Breast epithelium (tissue), 3 donors: ENCODE measurements at regions not wholly inside any gene's neighbourhood (a gene's known extent, or its start where the extent isn't known, plus 50 kb on each side); places are given as distances from the start of the nearest gene placed in this dataset.

Experiments used
- POLR2A ChIP-seq: fragments of 450-650 bp; IDR thresholded peaks from one replicate; pipeline ENCODE4 v1.6.1; 2016; ENCODE audit warnings: antibody characterized with exemption, mild to moderate bottlenecking, moderate library complexity
- POLR2AphosphoS5 ChIP-seq, 3 donors: sonication (generic); formaldehyde crosslinking; IDR thresholded peaks; one replicate each; pipeline ENCODE4 v1.6.1; 2017; ENCODE audit warnings: antibody characterized with exemption in 3 of 3
- TF ChIP-seq, protein P1 (sequence below), 3 donors: fragments of 450-650 bp; IDR thresholded peaks; one replicate each; pipeline ENCODE4 v1.5.1; 2016 to 2017; ENCODE audit warnings: antibody characterized with exemption in 3 of 3, mild to moderate bottlenecking in 3 of 3, moderate library complexity in 3 of 3

DNA sequence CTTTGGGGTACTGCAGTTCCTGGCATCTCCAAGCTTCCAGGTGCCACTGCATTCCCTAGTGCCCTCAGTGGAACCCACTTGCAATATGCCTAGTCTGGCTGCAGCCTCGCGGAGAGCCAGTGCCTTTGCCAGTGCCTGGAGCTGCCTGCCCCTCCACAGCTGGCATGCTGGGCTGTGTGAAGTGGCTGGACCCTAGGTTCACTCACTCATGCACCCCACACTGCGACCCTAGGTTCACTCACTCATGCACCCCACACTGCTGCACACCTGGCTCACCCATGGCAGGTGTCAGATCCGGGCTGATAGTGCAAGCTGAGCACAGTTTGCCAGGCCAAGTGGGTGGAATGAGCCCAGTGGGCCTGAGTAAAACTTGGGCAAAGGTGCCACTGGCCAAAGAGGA, 253.0 kb upstream of the NDST4 start:
- TF ChIP-seq, protein P1, sequence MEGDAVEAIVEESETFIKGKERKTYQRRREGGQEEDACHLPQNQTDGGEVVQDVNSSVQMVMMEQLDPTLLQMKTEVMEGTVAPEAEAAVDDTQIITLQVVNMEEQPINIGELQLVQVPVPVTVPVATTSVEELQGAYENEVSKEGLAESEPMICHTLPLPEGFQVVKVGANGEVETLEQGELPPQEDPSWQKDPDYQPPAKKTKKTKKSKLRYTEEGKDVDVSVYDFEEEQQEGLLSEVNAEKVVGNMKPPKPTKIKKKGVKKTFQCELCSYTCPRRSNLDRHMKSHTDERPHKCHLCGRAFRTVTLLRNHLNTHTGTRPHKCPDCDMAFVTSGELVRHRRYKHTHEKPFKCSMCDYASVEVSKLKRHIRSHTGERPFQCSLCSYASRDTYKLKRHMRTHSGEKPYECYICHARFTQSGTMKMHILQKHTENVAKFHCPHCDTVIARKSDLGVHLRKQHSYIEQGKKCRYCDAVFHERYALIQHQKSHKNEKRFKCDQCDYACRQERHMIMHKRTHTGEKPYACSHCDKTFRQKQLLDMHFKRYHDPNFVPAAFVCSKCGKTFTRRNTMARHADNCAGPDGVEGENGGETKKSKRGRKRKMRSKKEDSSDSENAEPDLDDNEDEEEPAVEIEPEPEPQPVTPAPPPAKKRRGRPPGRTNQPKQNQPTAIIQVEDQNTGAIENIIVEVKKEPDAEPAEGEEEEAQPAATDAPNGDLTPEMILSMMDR (IDR thresholded peaks at IDR 0.05) = no peak
- TF ChIP-seq POLR2AphosphoS5 (IDR thresholded peaks at IDR 0.05) (no peak), POLR2A (no peak)
